Epithelial cell of proximal tubule (primary cell): ENCODE measurements at regions not wholly inside any gene's neighbourhood (a gene's known extent, or its start where the extent isn't known, plus 50 kb on each side); places are given as distances from the start of the nearest gene placed in this dataset.

Experiments used
- DNase-seq: peaks from one replicate; pipeline ENCODE4 v3.0.0-alpha.2; 2011; ENCODE audit warnings: low read depth
- H3K4me3 ChIP-seq: 2 replicates; pipeline ENCODE4 v1.5.1; 2011; ENCODE audit warnings: low read depth, mild to moderate bottlenecking, low read length
- CTCF ChIP-seq: conservative IDR thresholded peaks from 2 replicates; pipeline ENCODE4 v1.5.1; 2012; ENCODE audit warnings: low read depth, mild to moderate bottlenecking, low read length

GRCh38 chr12:115209230-115209629 is 525.3 kb upstream of the TBX3 start:
- no peak for TF ChIP-seq CTCF
- no peak overlapping the region for H3K4me3 ChIP-seq
- no peak for DNase-seq

GRCh38 chr12:115208098-115208497 is 524.1 kb upstream of the TBX3 start:
- no peak for DNase-seq
- no peak for TF ChIP-seq CTCF
- no peak overlapping the region for H3K4me3 ChIP-seq

GRCh38 chr12:115207216-115207915 is 523.4 kb upstream of the TBX3 start:
- no peak for DNase-seq
- H3K4me3 ChIP-seq = no peak overlapping the region
- no peak for TF ChIP-seq CTCF

- no peak overlapping the region for H3K4me3 ChIP-seq
- DNase-seq = no peak
- TF ChIP-seq CTCF = no peak
These were observed 522.8 kb upstream of the TBX3 start for GRCh38 chr12:115206801-115207200.

GRCh38 chr12:115205755-115206308 is 521.9 kb upstream of the TBX3 start:
- H3K4me3 ChIP-seq = no peak overlapping the region
- DNase-seq = no peak

GRCh38 chr12:115204957-115205754 is 521.2 kb upstream of the TBX3 start:
- no peak for DNase-seq
- H3K4me3 ChIP-seq = no peak overlapping the region
- TF ChIP-seq CTCF = no peak

More at GRCh38 chr12:115205755-115206308, 521.9 kb upstream of the TBX3 start:
- no peak for TF ChIP-seq CTCF
